ENCODE measurements at regions not wholly inside any gene's neighbourhood (a gene's known extent, or its start where the extent isn't known, plus 50 kb on each side); places are given as distances from the start of the nearest gene placed in this dataset.

- H3K27ac Mint-ChIP-seq, result no peak overlapping the region
- Histone ChIP-seq H3K79me2 (replicated peaks; ENCODE audit: insufficient read depth) (no peaks in the 10 kb centered on the region), H3K4me1 (ENCODE audit: insufficient read depth) (no peaks in the 10 kb centered on the region), H3K4me3 (no peak overlapping the region), H3K27ac (ENCODE audit: low read depth) (no peak overlapping the region), H2AFZ (0 out of 2 replicates have a peak overlapping the region, but pooled peaks have one; percentile 63), H3K36me3 (ENCODE audit: insufficient read depth) (no peaks in the 10 kb centered on the region), H4K20me1 (replicated peaks; ENCODE audit: insufficient read depth) (no peaks in the 10 kb centered on the region), H3K9me2 (ENCODE audit: insufficient read depth) (0 out of 2 replicates have a peak, but pooled peaks cover 10% of the 10 kb centered on the region), H3F3A (replicated peaks; ENCODE audit: low read depth) (no peaks in the 10 kb centered on the region), H3K4me2 (no peak overlapping the region), H3K27me3 (ENCODE audit: insufficient read depth) (no peaks in the 10 kb centered on the region)
- H3K27me3 Mint-ChIP-seq (ENCODE audit: insufficient read depth, low read depth, poor library complexity), result no peaks in the 10 kb centered on the region
- H3K9me3 Mint-ChIP-seq, result no peaks in the 10 kb centered on the region; the same call in 1 of the 3 replicates
- DNase-seq (ENCODE audit: low spot score) (no peak), ATAC-seq (no peak)
- H3K36me3 Mint-ChIP-seq (ENCODE audit: low read depth), result no peaks in the 10 kb centered on the region
- no peaks in the 10 kb centered on the region for H3K4me1 Mint-ChIP-seq
- no peak overlapping the region for H3K4me3 Mint-ChIP-seq
- TF ChIP-seq ETS1 (IDR thresholded peaks at IDR 0.05) (no peak), NANOG (IDR thresholded peaks at IDR 0.05; ENCODE audit: borderline replicate concordance) (no peak), ZNF114 (CRISPR knock-in tag; IDR thresholded peaks at IDR 0.05) (no peak), STAT1 (IDR thresholded peaks at IDR 0.05; ENCODE audit: unreplicated experiment) (no peak), POLR2AphosphoS5 (IDR thresholded peaks at IDR 0.05; ENCODE audit: low read depth) (no peak), JUNB (IDR thresholded peaks at IDR 0.05; ENCODE audit: unreplicated experiment) (no peak), ZNF331 (CRISPR knock-in tag; IDR thresholded peaks at IDR 0.05; ENCODE audit: low read depth) (no peak)
- TF ChIP-seq, protein P1, sequence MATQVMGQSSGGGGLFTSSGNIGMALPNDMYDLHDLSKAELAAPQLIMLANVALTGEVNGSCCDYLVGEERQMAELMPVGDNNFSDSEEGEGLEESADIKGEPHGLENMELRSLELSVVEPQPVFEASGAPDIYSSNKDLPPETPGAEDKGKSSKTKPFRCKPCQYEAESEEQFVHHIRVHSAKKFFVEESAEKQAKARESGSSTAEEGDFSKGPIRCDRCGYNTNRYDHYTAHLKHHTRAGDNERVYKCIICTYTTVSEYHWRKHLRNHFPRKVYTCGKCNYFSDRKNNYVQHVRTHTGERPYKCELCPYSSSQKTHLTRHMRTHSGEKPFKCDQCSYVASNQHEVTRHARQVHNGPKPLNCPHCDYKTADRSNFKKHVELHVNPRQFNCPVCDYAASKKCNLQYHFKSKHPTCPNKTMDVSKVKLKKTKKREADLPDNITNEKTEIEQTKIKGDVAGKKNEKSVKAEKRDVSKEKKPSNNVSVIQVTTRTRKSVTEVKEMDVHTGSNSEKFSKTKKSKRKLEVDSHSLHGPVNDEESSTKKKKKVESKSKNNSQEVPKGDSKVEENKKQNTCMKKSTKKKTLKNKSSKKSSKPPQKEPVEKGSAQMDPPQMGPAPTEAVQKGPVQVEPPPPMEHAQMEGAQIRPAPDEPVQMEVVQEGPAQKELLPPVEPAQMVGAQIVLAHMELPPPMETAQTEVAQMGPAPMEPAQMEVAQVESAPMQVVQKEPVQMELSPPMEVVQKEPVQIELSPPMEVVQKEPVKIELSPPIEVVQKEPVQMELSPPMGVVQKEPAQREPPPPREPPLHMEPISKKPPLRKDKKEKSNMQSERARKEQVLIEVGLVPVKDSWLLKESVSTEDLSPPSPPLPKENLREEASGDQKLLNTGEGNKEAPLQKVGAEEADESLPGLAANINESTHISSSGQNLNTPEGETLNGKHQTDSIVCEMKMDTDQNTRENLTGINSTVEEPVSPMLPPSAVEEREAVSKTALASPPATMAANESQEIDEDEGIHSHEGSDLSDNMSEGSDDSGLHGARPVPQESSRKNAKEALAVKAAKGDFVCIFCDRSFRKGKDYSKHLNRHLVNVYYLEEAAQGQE (IDR thresholded peaks at IDR 0.05; ENCODE audit: unreplicated experiment), result no peak
- TF ChIP-seq, protein P2, sequence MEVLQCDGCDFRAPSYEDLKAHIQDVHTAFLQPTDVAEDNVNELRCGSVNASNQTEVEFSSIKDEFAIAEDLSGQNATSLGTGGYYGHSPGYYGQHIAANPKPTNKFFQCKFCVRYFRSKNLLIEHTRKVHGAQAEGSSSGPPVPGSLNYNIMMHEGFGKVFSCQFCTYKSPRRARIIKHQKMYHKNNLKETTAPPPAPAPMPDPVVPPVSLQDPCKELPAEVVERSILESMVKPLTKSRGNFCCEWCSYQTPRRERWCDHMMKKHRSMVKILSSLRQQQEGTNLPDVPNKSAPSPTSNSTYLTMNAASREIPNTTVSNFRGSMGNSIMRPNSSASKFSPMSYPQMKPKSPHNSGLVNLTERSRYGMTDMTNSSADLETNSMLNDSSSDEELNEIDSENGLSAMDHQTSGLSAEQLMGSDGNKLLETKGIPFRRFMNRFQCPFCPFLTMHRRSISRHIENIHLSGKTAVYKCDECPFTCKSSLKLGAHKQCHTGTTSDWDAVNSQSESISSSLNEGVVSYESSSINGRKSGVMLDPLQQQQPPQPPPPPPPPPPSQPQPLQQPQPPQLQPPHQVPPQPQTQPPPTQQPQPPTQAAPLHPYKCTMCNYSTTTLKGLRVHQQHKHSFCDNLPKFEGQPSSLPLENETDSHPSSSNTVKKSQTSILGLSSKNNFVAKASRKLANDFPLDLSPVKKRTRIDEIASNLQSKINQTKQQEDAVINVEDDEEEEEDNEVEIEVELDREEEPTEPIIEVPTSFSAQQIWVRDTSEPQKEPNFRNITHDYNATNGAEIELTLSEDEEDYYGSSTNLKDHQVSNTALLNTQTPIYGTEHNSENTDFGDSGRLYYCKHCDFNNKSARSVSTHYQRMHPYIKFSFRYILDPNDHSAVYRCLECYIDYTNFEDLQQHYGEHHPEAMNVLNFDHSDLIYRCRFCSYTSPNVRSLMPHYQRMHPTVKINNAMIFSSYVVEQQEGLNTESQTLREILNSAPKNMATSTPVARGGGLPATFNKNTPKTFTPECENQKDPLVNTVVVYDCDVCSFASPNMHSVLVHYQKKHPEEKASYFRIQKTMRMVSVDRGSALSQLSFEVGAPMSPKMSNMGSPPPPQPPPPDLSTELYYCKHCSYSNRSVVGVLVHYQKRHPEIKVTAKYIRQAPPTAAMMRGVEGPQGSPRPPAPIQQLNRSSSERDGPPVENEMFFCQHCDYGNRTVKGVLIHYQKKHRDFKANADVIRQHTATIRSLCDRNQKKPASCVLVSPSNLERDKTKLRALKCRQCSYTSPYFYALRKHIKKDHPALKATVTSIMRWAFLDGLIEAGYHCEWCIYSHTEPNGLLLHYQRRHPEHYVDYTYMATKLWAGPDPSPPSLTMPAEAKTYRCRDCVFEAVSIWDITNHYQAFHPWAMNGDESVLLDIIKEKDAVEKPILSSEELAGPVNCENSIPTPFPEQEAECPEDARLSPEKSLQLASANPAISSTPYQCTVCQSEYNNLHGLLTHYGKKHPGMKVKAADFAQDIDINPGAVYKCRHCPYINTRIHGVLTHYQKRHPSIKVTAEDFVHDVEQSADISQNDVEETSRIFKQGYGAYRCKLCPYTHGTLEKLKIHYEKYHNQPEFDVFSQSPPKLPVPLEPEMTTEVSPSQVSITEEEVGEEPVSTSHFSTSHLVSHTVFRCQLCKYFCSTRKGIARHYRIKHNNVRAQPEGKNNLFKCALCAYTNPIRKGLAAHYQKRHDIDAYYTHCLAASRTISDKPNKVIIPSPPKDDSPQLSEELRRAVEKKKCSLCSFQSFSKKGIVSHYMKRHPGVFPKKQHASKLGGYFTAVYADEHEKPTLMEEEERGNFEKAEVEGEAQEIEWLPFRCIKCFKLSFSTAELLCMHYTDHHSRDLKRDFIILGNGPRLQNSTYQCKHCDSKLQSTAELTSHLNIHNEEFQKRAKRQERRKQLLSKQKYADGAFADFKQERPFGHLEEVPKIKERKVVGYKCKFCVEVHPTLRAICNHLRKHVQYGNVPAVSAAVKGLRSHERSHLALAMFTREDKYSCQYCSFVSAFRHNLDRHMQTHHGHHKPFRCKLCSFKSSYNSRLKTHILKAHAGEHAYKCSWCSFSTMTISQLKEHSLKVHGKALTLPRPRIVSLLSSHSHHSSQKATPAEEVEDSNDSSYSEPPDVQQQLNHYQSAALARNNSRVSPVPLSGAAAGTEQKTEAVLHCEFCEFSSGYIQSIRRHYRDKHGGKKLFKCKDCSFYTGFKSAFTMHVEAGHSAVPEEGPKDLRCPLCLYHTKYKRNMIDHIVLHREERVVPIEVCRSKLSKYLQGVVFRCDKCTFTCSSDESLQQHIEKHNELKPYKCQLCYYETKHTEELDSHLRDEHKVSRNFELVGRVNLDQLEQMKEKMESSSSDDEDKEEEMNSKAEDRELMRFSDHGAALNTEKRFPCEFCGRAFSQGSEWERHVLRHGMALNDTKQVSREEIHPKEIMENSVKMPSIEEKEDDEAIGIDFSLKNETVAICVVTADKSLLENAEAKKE (CRISPR knock-in tag; IDR thresholded peaks at IDR 0.05), result no peak
- TF ChIP-seq, protein P3, sequence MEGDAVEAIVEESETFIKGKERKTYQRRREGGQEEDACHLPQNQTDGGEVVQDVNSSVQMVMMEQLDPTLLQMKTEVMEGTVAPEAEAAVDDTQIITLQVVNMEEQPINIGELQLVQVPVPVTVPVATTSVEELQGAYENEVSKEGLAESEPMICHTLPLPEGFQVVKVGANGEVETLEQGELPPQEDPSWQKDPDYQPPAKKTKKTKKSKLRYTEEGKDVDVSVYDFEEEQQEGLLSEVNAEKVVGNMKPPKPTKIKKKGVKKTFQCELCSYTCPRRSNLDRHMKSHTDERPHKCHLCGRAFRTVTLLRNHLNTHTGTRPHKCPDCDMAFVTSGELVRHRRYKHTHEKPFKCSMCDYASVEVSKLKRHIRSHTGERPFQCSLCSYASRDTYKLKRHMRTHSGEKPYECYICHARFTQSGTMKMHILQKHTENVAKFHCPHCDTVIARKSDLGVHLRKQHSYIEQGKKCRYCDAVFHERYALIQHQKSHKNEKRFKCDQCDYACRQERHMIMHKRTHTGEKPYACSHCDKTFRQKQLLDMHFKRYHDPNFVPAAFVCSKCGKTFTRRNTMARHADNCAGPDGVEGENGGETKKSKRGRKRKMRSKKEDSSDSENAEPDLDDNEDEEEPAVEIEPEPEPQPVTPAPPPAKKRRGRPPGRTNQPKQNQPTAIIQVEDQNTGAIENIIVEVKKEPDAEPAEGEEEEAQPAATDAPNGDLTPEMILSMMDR (conservative IDR thresholded peaks at IDR 0.05; ENCODE audit: low read depth in 2 of 2), result no peak
Observed at GRCh38 chr2:15708865-15709820, 117.5 kb downstream of the DDX1 start.

All from GM23338 (cell line).